HG03103 (cell line): ENCODE measurements at regions not wholly inside any gene's neighbourhood (a gene's known extent, or its start where the extent isn't known, plus 50 kb on each side); places are given as distances from the start of the nearest gene placed in this dataset.

Experiments used
- ATAC-seq: cut with Tn5 transposase; IDR thresholded peaks from one replicate; pipeline ENCODE4 v1.9.1; 2021; ENCODE audit warnings: low read depth; ENCODE audit not compliant: unreplicated experiment

DNA sequence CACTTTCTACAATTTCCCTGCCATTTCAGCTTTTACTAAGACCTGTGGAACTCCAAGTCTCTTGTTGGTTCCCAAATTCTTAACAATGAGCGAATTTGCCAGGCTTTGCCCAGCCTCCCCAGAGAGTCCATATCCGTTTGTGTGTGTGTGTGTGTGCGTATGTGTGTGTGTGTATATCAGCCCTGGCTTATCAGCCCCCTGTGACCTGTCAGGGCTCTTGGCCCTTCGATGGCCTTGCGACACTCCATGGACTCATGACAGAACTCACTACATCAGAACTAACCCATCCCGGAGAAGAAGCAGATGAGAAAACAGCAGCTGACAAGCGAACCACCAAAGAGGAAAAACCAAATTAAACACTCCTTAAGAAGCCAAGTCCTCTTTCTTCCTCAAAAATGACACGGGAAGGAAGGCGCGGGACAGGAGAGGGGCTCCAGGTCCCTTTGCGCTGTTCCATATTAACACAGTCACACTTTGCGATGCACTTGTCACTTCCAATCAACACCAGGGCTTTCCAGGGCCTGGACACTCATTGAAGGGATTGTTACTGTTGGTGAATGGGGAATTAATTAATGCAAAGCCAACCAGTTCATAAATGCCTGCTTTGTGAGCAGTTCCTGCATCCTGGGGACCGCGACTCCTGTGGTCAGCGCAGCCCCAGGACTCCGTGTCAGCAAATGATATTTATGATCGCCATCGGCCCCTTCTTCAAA is 524.0 kb downstream of the CD83 start:
- ATAC-seq: no peak

DNA sequence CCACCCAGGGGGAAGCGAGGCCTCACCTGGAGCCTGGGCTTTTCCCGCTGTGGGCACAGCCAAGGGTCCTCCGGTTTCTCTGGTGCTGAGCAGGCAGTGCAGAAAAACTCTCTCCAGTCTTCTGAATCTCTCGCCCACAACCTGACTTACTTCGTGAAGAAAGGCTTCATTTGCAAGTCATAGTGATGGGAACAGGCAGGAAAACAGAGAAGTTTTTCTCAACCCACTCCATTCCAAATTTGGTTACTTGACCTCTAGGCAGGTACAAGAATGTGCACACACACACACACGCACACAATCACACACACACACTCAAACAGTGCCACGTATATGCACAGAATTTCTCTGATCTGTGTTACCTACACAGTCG is 524.5 kb downstream of the CD83 start:
- no peak for ATAC-seq

DNA sequence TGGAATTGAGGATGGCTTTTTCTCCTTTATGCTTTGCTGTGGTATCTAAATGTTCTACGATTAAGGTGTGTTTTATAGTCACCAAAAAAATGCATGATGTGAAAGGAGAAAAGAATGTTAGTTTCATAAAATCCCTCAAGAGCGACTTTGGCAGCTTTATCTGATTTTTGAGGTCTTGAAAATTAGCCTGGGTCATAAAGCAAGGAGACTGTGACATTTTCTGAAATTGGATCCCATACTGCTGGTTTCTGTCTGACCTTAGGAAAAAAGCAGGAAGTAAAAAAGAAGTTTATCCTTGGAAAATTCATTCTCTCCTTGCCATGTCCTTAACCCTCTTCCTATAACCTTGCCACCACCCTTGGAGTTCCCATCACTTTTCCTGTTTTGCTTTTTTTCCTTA is 525.3 kb downstream of the CD83 start:
- no peak for ATAC-seq

DNA sequence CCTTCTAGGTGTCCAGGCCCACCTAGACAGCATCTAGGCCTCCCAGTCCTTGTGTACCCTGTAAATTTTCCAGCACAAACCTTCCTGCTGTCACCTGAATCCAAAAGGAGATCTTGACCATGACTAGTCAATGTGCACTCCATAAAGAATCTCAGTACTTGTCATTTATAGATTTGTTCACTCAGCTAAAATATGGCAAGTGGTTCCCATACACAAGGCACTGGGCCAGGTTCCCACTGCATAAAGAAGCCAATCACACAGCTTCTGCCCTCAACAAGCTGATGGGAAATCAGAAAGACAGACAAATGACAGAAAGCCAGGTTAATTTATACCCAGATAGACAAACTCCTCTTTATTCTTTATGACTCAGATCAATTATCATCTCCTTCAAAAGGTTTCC is 526.8 kb downstream of the CD83 start:
- no peak for ATAC-seq

GRCh38 chr6:14645221-14645620 is 527.6 kb downstream of the CD83 start:
- ATAC-seq: no peak

DNA sequence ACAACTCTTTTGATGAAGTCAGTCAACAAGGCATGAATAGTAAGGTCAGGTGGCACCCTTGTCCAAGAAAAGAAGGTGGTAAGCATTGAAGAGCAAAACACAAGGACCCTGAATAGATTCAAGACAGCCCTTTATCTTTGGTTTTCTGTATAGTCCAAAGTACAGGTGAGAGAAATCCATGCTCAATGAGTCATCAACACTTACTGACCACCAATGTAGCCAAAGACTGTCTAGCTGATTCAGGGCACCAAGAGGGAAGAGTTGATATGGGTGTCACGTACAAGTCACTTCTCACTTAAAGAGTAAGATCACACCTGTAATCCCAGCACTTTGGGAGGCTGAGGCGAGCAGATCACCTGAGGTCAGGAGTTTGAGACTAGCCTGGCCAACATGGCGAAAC is 528.3 kb downstream of the CD83 start:
- ATAC-seq: no peak

- ATAC-seq: no peak
Observed at GRCh38 chr6:14646371-14646770, 528.8 kb downstream of the CD83 start.

DNA sequence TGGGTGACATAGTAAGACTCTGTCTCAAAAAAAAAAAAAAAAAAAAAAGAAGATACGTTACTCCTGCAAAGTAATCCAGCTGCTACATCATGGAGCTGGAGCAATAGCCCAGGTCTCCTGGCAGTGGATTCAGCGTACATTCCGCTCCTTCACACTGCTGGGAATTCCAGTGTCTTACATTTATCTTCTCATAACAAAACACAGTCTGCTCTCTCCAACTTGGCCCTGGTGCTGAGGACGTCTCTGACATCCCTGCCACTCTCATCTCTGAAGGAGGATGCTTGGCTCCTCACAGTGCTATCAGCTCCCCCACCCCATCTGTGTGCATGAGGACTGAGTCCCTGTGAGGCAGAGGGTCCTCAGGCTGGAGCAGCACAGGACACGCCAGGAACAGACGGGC is 529.8 kb downstream of the CD83 start:
- no peak for ATAC-seq

GRCh38 chr6:14652536-14652935 is 535.0 kb downstream of the CD83 start:
- no peak for ATAC-seq

DNA sequence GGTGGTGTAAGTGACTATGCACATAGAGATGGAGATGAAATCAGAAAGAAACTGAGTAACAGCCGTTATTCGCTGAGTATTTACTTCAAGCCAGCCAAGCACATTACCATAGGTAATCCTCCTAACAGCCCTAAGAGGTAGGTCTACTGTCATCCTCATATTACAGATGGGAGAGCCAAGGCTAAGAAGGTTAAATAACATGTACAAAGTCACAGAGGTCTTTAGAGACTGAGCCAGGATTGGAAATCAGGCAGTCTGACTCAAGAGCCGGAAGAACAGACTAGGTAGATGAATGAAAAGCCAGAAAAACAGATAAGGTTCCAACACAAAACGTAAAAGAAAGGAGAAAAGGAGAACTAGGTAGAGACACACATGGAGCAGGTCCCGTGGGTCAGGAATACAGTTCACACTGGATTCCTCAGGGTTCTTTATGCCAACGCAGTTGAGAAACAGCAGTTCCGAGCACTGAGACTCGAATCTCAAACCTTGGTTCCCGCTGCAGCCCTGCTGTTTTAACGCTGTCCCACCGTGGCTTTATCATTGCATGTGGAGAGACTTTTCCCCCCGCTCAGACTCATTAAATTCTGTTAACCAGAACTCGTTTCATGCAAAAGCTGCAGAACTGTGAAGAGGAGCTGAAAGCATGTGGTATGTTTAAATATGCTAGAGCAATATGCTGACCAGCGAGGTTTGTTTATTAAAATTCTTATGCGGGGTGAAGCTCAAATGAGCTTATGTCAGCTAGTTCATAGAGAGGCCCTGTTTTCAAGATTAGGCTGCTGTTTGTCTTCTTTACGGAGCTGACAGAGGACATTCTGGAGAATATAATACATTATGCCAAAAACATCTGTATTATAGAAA is 537.9 kb downstream of the CD83 start:
- ATAC-seq: no peak

DNA sequence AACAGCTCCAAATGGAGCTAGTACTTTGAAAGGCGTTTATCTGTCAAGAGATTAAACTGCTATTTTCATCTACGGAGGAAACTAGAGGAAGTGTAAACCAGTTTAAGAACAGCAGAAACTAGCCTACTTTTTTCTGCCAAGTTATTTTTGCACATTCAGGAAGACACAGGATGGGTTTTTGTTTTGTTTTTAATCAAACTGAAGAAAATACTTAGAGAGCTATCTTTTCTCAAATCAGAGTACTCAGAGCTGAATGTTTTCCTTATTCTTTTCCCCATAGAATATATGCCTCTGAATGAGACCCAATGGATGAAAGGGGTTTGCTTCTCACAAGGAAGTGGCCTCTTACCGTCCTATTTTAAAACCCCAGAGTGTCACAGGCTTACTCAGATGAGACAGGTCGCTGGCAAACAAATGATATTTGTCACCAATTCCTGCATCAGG is 538.5 kb downstream of the CD83 start:
- ATAC-seq: no peak

GRCh38 chr6:14656649-14657048 is 539.1 kb downstream of the CD83 start:
- no peak for ATAC-seq

DNA sequence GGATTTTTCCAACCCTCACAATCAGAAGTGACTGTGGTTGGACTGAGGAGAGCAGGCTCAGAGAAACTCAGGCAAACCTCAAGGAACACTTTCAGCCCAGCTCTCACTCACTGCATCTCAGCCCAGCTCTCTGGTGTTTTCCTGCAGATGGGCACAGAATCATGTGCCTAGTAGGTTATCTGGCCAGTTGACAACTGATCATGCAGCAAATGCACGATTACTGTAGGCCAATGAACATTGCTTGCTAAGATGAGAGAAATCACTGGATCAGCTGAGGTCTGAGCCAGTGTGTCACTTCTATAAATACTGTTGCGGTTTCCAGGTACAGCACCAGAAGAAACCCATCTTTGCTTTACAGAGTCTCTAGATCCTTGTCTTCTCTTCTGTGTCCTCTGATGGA is 540.5 kb downstream of the CD83 start:
- ATAC-seq: no peak

GRCh38 chr6:14658886-14659561 is 541.5 kb downstream of the CD83 start:
- no peak for ATAC-seq

GRCh38 chr6:14659841-14660240 is 542.3 kb downstream of the CD83 start:
- no peak for ATAC-seq

GRCh38 chr6:14660806-14661579 is 543.4 kb downstream of the CD83 start:
- peak; percentile 49 for ATAC-seq

GRCh38 chr6:14661691-14662090 is 544.1 kb downstream of the CD83 start:
- ATAC-seq: no peak

DNA sequence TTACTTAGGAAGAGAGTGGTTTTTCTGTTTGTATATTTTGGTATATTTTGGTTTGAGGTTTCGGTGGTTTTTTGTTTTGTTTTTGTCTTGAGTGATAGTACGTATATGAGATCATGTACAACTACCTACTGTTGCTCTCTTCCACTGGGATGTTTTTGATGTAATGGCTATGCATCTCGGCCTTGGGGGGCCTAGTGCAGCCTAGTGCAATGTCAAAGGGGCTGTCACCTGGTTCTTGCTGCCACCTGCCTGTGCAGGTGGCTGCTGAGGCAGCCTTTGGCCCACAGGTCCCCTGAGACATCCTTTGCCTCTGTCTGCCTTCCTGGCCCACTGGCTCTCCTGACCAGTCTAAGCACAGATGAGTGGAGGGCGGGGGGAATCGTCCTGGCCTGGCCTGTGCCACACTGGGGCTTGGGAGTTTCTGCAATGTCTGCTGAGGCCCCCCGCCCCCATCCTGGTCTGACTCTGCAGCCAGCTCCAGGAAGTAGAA is 546.6 kb downstream of the CD83 start:
- no peak for ATAC-seq

DNA sequence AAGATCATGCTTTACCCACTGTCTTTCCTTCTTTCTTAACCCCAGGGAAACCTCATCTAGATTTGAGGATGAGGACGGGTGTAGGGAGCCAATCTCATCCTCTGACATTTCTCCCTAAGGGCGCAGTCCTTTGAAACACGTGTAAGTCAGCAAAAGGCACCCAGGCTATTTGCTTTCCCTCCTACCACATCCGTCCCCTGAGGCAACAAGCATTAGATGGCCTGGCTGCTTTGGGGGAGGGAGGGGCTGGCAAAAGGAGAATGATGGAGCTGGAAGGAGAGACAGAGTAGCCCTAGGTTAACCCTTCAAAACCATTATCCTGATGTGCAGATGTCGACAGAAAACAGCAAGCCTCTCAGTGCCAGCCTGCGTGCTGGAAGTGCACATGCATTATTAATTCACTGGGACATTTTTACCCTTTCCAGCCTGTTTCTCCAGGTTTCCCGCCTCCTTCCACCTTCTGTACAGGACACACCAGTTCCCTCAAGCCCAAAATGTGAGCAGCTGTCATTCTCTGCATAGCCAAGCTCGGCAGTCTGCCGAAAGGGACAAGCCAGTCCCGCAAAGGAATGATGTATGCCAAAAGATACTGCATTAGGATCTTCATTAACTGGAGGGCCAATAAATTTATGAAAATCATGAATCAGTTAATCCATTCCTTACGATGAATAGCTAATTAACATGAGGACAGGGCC is 547.2 kb downstream of the CD83 start:
- ATAC-seq: no peak
